ENCODE measurements at regions not wholly inside any gene's neighbourhood (a gene's known extent, or its start where the extent isn't known, plus 50 kb on each side); places are given as distances from the start of the nearest gene placed in this dataset.

DNA sequence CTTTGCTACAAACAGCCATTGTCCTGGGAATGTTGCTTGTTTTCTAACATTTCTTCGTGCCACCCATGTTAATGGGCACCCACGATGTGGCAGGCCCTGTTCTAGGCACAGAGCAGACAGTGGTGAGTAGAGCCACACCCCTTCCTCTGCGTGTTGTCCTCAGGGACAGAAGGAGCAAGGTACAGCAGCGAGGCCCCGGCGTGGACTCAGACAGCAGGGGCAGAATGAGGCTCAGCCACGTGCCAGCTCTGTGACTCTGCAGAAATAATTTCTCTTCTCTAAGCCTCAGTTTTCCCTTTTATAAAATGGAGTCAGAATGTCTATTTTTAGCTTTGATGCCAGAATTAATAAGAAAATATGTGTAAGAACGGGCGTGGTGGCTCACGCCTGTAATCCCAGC is 401.7 kb downstream of the TSN start:
- TF ChIP-seq TAF1 (IDR thresholded peaks at IDR 0.05; ENCODE audit: borderline replicate concordance, insufficient read depth, low read length) (no peak), POLR2AphosphoS5 (IDR thresholded peaks at IDR 0.05; ENCODE audit: low read depth, low read length) (no peak), FOXP2 (optimal IDR thresholded peaks at IDR 0.05; ENCODE audit: borderline replicate concordance, extremely low read depth, extremely low read length, insufficient read depth) (no peak), SIN3A (IDR thresholded peaks at IDR 0.05; ENCODE audit: borderline replicate concordance, insufficient read depth, low read length) (no peak)
- TF ChIP-seq, protein P1, sequence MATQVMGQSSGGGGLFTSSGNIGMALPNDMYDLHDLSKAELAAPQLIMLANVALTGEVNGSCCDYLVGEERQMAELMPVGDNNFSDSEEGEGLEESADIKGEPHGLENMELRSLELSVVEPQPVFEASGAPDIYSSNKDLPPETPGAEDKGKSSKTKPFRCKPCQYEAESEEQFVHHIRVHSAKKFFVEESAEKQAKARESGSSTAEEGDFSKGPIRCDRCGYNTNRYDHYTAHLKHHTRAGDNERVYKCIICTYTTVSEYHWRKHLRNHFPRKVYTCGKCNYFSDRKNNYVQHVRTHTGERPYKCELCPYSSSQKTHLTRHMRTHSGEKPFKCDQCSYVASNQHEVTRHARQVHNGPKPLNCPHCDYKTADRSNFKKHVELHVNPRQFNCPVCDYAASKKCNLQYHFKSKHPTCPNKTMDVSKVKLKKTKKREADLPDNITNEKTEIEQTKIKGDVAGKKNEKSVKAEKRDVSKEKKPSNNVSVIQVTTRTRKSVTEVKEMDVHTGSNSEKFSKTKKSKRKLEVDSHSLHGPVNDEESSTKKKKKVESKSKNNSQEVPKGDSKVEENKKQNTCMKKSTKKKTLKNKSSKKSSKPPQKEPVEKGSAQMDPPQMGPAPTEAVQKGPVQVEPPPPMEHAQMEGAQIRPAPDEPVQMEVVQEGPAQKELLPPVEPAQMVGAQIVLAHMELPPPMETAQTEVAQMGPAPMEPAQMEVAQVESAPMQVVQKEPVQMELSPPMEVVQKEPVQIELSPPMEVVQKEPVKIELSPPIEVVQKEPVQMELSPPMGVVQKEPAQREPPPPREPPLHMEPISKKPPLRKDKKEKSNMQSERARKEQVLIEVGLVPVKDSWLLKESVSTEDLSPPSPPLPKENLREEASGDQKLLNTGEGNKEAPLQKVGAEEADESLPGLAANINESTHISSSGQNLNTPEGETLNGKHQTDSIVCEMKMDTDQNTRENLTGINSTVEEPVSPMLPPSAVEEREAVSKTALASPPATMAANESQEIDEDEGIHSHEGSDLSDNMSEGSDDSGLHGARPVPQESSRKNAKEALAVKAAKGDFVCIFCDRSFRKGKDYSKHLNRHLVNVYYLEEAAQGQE (IDR thresholded peaks at IDR 0.05; ENCODE audit: insufficient read depth in 1 of 2, low read depth in 2 of 2, low read length in 2 of 2) = no peak

Data from PFSK-1 (cell line).